ENCODE measurements at regions not wholly inside any gene's neighbourhood (a gene's known extent, or its start where the extent isn't known, plus 50 kb on each side); places are given as distances from the start of the nearest gene placed in this dataset.

- Histone ChIP-seq H3K9ac (ENCODE audit: insufficient read length) (no peak overlapping the region), H3K9me3 (ENCODE audit: low read depth, low read length) (no peaks in the 10 kb centered on the region), H3K4me3 (no peak overlapping the region), H3K36me3 (ENCODE audit: insufficient read depth, low read length) (no peaks in the 10 kb centered on the region), H3K27ac (no peak overlapping the region)
- no peak for DNase-seq (ENCODE audit: low read depth, low spot score)
- TF ChIP-seq POLR2AphosphoS5 (IDR thresholded peaks at IDR 0.05; ENCODE audit: borderline replicate concordance, low read depth, low read length), result no peak
- TF ChIP-seq EZH2 (IDR thresholded peaks at IDR 0.05), result no peak
- TF ChIP-seq FOXP2 (optimal IDR thresholded peaks at IDR 0.05; ENCODE audit: control extremely low read depth, extremely low read length, insufficient read depth), result no peak
Observed at GRCh38 chr4:181264893-181265292, 978.3 kb upstream of the TENM3 start.

- TF ChIP-seq POLR2AphosphoS5 (IDR thresholded peaks at IDR 0.05; ENCODE audit: borderline replicate concordance, low read depth, low read length) (no peak), FOXP2 (optimal IDR thresholded peaks at IDR 0.05; ENCODE audit: control extremely low read depth, extremely low read length, insufficient read depth) (no peak), EZH2 (IDR thresholded peaks at IDR 0.05) (no peak)
- no peak for DNase-seq (ENCODE audit: low read depth, low spot score)
- H3K9ac ChIP-seq (ENCODE audit: insufficient read length), result no peak overlapping the region
- no peak overlapping the region for H3K4me3 ChIP-seq
- H3K9me3 ChIP-seq (ENCODE audit: low read depth, low read length), result no peaks in the 10 kb centered on the region
- H3K36me3 ChIP-seq (ENCODE audit: insufficient read depth, low read length), result no peaks in the 10 kb centered on the region
- H3K27ac ChIP-seq, result no peak overlapping the region
Observed at GRCh38 chr4:181265370-181265769, 977.8 kb upstream of the TENM3 start.

DNA sequence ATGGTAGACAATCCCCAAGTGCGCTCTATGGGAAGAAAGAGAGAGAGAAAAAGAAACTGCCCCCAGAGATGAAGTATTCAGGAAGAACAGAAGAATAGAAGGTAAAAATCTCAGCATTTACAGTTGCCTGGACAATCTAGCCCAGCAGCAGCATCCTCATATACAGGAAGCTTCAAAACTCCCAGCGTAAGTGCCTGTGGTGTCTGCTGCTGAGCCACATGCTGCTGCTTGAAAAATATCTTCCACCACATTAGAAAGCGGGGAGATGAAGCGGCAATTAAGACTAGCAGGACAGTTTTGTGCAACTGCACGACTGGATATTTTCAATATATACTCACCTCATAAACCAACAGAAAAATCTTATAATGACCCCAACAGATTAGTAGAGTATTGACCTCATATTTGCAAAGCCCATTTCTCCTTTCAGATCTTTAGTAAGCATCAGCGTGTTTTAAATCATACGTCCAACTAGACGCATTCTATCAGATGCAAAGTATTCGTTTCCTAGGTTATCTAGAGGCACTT, 972.0 kb upstream of the TENM3 start:
- Histone ChIP-seq H3K27ac (no peak overlapping the region), H3K4me3 (no peak overlapping the region), H3K9me3 (ENCODE audit: low read depth, low read length) (no peaks in the 10 kb centered on the region), H3K9ac (ENCODE audit: insufficient read length) (no peak overlapping the region), H3K36me3 (ENCODE audit: insufficient read depth, low read length) (no peaks in the 10 kb centered on the region)
- DNase-seq (ENCODE audit: low read depth, low spot score), result no peak
- no peak for TF ChIP-seq EZH2 (IDR thresholded peaks at IDR 0.05)
- no peak for TF ChIP-seq POLR2AphosphoS5 (IDR thresholded peaks at IDR 0.05; ENCODE audit: borderline replicate concordance, low read depth, low read length)
- no peak for TF ChIP-seq FOXP2 (optimal IDR thresholded peaks at IDR 0.05; ENCODE audit: control extremely low read depth, extremely low read length, insufficient read depth)

DNA sequence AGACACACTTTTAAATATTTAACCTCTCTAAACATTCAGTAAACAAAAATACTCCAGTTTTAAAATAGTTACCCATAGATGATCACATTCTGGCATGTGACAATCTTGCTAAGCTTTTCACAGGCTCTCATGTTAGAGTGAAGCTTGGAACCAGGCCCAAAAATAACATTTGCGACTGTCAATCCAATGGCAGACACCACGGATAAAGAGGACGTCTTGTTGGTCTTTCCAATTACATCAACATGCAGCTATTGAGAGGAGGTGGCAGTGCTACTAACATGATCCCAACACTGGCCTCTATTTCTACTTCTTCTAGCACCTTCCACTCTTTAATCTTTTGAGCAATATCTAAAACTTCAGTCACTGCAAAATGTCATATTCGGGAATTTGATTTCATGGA, 970.8 kb upstream of the TENM3 start:
- DNase-seq (ENCODE audit: low read depth, low spot score), result no peak
- TF ChIP-seq EZH2 (IDR thresholded peaks at IDR 0.05) (no peak), FOXP2 (optimal IDR thresholded peaks at IDR 0.05; ENCODE audit: control extremely low read depth, extremely low read length, insufficient read depth) (no peak), POLR2AphosphoS5 (IDR thresholded peaks at IDR 0.05; ENCODE audit: borderline replicate concordance, low read depth, low read length) (no peak)
- Histone ChIP-seq H3K9ac (ENCODE audit: insufficient read length) (no peak overlapping the region), H3K27ac (no peak overlapping the region), H3K9me3 (ENCODE audit: low read depth, low read length) (no peaks in the 10 kb centered on the region), H3K36me3 (ENCODE audit: insufficient read depth, low read length) (no peaks in the 10 kb centered on the region), H3K4me3 (no peak overlapping the region)

GRCh38 chr4:181278941-181279340, 964.3 kb upstream of the TENM3 start:
- Histone ChIP-seq H3K36me3 (ENCODE audit: insufficient read depth, low read length) (no peaks in the 10 kb centered on the region), H3K9ac (ENCODE audit: insufficient read length) (no peak overlapping the region), H3K9me3 (ENCODE audit: low read depth, low read length) (no peaks in the 10 kb centered on the region), H3K4me3 (no peak overlapping the region), H3K27ac (no peak overlapping the region)
- no peak for TF ChIP-seq EZH2 (IDR thresholded peaks at IDR 0.05)
- no peak for TF ChIP-seq FOXP2 (optimal IDR thresholded peaks at IDR 0.05; ENCODE audit: control extremely low read depth, extremely low read length, insufficient read depth)
- no peak for TF ChIP-seq POLR2AphosphoS5 (IDR thresholded peaks at IDR 0.05; ENCODE audit: borderline replicate concordance, low read depth, low read length)
- DNase-seq (ENCODE audit: low read depth, low spot score), result no peak

- no peak overlapping the region for H3K9ac ChIP-seq (ENCODE audit: insufficient read length)
- no peaks in the 10 kb centered on the region for H3K36me3 ChIP-seq (ENCODE audit: insufficient read depth, low read length)
- no peak overlapping the region for H3K4me3 ChIP-seq
- no peak overlapping the region for H3K27ac ChIP-seq
- H3K9me3 ChIP-seq (ENCODE audit: low read depth, low read length), result no peaks in the 10 kb centered on the region
- DNase-seq (ENCODE audit: low read depth, low spot score), result no peak
- TF ChIP-seq FOXP2 (optimal IDR thresholded peaks at IDR 0.05; ENCODE audit: control extremely low read depth, extremely low read length, insufficient read depth) (no peak), EZH2 (IDR thresholded peaks at IDR 0.05) (no peak)
Observed at GRCh38 chr4:181281451-181281850, 961.8 kb upstream of the TENM3 start.

GRCh38 chr4:181289198-181289597, 954.0 kb upstream of the TENM3 start:
- Histone ChIP-seq H3K36me3 (ENCODE audit: insufficient read depth, low read length) (no peaks in the 10 kb centered on the region), H3K27ac (no peak overlapping the region), H3K4me3 (no peak overlapping the region), H3K9ac (ENCODE audit: insufficient read length) (no peak overlapping the region), H3K9me3 (ENCODE audit: low read depth, low read length) (no peaks in the 10 kb centered on the region)
- TF ChIP-seq POLR2AphosphoS5 (IDR thresholded peaks at IDR 0.05; ENCODE audit: borderline replicate concordance, low read depth, low read length) (no peak), FOXP2 (optimal IDR thresholded peaks at IDR 0.05; ENCODE audit: control extremely low read depth, extremely low read length, insufficient read depth) (no peak), EZH2 (IDR thresholded peaks at IDR 0.05) (no peak)
- no peak for DNase-seq (ENCODE audit: low read depth, low spot score)

- Histone ChIP-seq H3K9me3 (ENCODE audit: low read depth, low read length) (no peaks in the 10 kb centered on the region), H3K9ac (ENCODE audit: insufficient read length) (no peak overlapping the region), H3K36me3 (ENCODE audit: insufficient read depth, low read length) (no peaks in the 10 kb centered on the region), H3K4me3 (no peak overlapping the region), H3K27ac (no peak overlapping the region)
- DNase-seq (ENCODE audit: low read depth, low spot score), result no peak
- TF ChIP-seq POLR2AphosphoS5 (IDR thresholded peaks at IDR 0.05; ENCODE audit: borderline replicate concordance, low read depth, low read length) (no peak), EZH2 (IDR thresholded peaks at IDR 0.05) (no peak)
Observed at GRCh38 chr4:181291615-181292014, 951.6 kb upstream of the TENM3 start.

- Histone ChIP-seq H3K9me3 (ENCODE audit: low read depth, low read length) (no peaks in the 10 kb centered on the region), H3K36me3 (ENCODE audit: insufficient read depth, low read length) (no peaks in the 10 kb centered on the region), H3K27ac (no peak overlapping the region), H3K4me3 (no peak overlapping the region), H3K9ac (ENCODE audit: insufficient read length) (no peak overlapping the region)
- DNase-seq (ENCODE audit: low read depth, low spot score), result no peak
- TF ChIP-seq FOXP2 (optimal IDR thresholded peaks at IDR 0.05; ENCODE audit: control extremely low read depth, extremely low read length, insufficient read depth) (no peak), POLR2AphosphoS5 (IDR thresholded peaks at IDR 0.05; ENCODE audit: borderline replicate concordance, low read depth, low read length) (no peak), EZH2 (IDR thresholded peaks at IDR 0.05) (no peak)
Observed at GRCh38 chr4:181293014-181293413, 950.2 kb upstream of the TENM3 start.
